NB4 (cell line): ENCODE measurements at regions not wholly inside any gene's neighbourhood (a gene's known extent, or its start where the extent isn't known, plus 50 kb on each side); places are given as distances from the start of the nearest gene placed in this dataset.

ENCODE experiments used
- MYC ChIP-seq: IDR thresholded peaks from 2 replicates; pipeline ENCODE4 v1.6.1; 2011; ENCODE audit warnings: low read depth, low read length
- POLR2A ChIP-seq: IDR thresholded peaks from 2 replicates; pipeline ENCODE4 v1.6.1; 2011; ENCODE audit warnings: mild to moderate bottlenecking; ENCODE audit not compliant: insufficient read length; ENCODE audit errors: extremely low read depth
- TF ChIP-seq, protein P1 (sequence below): IDR thresholded peaks from one replicate; pipeline ENCODE4 v1.5.1; 2012; ENCODE audit warnings: low read depth, low read length

DNA sequence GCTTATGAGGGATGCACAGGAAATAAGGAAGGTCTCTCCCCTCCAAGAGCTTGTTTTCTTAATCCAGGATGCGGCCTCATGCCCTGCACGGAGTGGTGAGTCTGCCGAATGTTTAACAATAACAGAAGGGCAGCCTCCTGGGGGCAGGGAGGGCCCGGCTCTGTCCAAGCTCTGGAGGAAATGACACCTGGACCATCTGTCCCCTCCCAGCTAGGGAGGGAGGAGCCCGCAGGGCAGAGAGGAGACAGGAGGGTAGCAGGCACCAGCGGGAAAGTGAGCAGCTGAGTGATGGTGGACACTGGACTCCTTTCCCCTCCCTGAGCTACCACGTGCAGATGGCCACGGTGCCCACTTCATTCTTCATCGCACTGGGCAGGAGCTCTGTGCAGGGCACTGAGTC lies 398.2 kb upstream of the MYT1L start:
- TF ChIP-seq POLR2A: no peak
- TF ChIP-seq, protein P1, sequence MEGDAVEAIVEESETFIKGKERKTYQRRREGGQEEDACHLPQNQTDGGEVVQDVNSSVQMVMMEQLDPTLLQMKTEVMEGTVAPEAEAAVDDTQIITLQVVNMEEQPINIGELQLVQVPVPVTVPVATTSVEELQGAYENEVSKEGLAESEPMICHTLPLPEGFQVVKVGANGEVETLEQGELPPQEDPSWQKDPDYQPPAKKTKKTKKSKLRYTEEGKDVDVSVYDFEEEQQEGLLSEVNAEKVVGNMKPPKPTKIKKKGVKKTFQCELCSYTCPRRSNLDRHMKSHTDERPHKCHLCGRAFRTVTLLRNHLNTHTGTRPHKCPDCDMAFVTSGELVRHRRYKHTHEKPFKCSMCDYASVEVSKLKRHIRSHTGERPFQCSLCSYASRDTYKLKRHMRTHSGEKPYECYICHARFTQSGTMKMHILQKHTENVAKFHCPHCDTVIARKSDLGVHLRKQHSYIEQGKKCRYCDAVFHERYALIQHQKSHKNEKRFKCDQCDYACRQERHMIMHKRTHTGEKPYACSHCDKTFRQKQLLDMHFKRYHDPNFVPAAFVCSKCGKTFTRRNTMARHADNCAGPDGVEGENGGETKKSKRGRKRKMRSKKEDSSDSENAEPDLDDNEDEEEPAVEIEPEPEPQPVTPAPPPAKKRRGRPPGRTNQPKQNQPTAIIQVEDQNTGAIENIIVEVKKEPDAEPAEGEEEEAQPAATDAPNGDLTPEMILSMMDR: no peak
- TF ChIP-seq MYC: no peak
